ENCODE measurements at regions not wholly inside any gene's neighbourhood (a gene's known extent, or its start where the extent isn't known, plus 50 kb on each side); places are given as distances from the start of the nearest gene placed in this dataset.

- no peak for TF ChIP-seq POLR2AphosphoS5 (IDR thresholded peaks at IDR 0.05; ENCODE audit: low read depth, low read length)
- no peak for TF ChIP-seq POLR2A (IDR thresholded peaks at IDR 0.05; ENCODE audit: low read depth, low read length)
Measured at GRCh38 chr3:150218236-150218635, 189.9 kb upstream of the TSC22D2 start.

Measured in GM12892 (cell line).